Activated CD8-positive, alpha-beta T cell treated with anti-CD3 and anti-CD28 coated beads, Interleukin-2, amount 10 ng/mL, durations not matched to agents 7 days and 5 days (primary cell): ENCODE measurements at regions not wholly inside any gene's neighbourhood (a gene's known extent, or its start where the extent isn't known, plus 50 kb on each side); places are given as distances from the start of the nearest gene placed in this dataset.

ENCODE experiments used
- ATAC-seq: fragments of 150-1000 bp; cut with Tn5 transposase; one replicate; pipeline ENCODE4 v1.10.0; 2021; ENCODE audit warnings: moderate library complexity
- CTCF ChIA-PET: fragments of 350-600 bp; sonication (Branson Sonifier 250); formaldehyde crosslinking; loops from one replicate; lab custom pipeline; 2021; ENCODE audit warnings: antibody characterized with exemption; lab: Charles Lee
- POLR2A ChIA-PET: fragments of 350-600 bp; sonication (Branson Sonifier 250); formaldehyde crosslinking; loops from one replicate; lab custom pipeline; 2021; ENCODE audit warnings: antibody characterized with exemption; lab: Charles Lee
- DNase-seq: peaks from one replicate; pipeline ENCODE4 v3.0.0-alpha.2; 2020
- H3K27ac Mint-ChIP-seq: one replicate; pipeline ENCODE4 v1.8.0; 2021; ENCODE audit warnings: mild to moderate bottlenecking, mixed read lengths
- H3K27me3 Mint-ChIP-seq: one replicate; pipeline ENCODE4 v1.8.0; 2021; ENCODE audit warnings: low read depth, mixed read lengths
- H3K36me3 Mint-ChIP-seq: one replicate; pipeline ENCODE4 v1.8.0; 2021; ENCODE audit warnings: low read depth, mixed read lengths
- H3K4me1 Mint-ChIP-seq: one replicate; pipeline ENCODE4 v1.8.0; 2021; ENCODE audit warnings: low read depth, mixed read lengths
- H3K4me3 Mint-ChIP-seq: one replicate; pipeline ENCODE4 v1.8.0; 2021; ENCODE audit warnings: mild to moderate bottlenecking, mixed read lengths
- H3K9me3 Mint-ChIP-seq: one replicate; pipeline ENCODE4 v1.8.0; 2022; ENCODE audit warnings: mixed read lengths; ENCODE audit not compliant: insufficient read depth

DNA sequence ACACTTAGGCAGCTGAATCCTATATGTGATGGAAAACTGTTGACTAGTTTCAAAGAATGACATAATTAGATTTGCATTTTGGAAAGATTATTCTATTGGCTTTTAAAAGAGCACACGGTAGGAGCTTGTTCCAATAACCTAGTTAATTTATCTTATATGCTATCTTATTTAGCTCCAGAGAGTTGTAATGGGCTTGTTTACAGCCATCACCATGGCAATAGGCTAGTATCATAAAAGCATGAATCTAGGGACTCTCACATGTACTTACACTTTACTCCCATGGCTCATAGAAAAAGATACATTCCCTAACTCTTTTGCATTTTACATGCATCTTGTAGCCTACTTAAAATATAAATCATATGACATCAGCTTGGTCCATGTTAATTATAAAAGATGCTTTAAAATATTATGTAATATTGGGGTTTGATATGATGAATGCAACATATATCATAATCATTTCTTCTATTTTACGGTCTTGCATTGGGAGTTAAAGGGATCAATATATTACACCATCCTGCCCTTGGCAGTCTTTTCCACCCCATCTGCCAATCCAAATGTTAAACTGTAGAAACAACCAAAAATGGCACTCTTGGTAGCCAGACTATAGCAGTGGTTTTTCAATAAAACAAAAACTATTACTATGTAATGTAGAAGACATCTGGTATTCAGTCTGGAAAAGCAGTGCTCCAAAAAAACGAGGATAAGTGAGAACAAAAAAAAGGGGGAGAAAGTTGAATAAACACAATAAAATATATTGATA lies 2254.0 kb downstream of the LRRC4C start:
- Mint-ChIP-seq H3K27me3 (no peaks in the 10 kb centered on the region), H3K4me3 (no peak overlapping the region), H3K36me3 (no peaks in the 10 kb centered on the region), H3K9me3 (peaks cover 4% of the 10 kb centered on the region), H3K4me1 (no peaks in the 10 kb centered on the region), H3K27ac (no peak overlapping the region)
- ATAC-seq (no peak), DNase-seq (no peak)
- ChIA-PET CTCF (no interaction called here), POLR2A (no interaction called here)

DNA sequence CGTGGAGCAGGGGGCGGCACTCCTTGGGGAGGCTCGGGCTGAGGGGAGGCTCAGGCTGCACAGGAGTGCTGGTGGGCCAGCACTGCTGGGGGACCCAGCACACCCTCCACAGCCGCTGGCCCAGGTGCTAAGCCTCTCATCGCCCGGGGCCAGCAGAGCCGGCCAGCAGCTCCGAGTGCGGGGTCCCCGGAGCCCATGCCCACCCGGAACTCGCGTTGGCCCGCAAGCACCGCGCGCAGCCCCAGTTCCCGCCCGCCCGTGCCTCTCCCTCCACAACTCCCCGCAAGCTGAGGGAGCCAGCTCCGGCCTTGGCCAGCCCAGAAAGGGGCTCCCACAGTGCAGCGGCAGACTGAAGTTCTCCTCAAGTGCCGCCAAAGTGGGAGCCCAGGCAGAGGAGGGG lies 2266.8 kb downstream of the LRRC4C start:
- DNase-seq = no peak
- Mint-ChIP-seq H3K4me1 (no peaks in the 10 kb centered on the region), H3K36me3 (no peaks in the 10 kb centered on the region), H3K27ac (no peak overlapping the region), H3K27me3 (no peaks in the 10 kb centered on the region), H3K9me3 (peaks cover 18% of the 10 kb centered on the region), H3K4me3 (no peak overlapping the region)
- no peak for ATAC-seq
- CTCF ChIA-PET = no interaction called here
- POLR2A ChIA-PET = no interaction called here

DNA sequence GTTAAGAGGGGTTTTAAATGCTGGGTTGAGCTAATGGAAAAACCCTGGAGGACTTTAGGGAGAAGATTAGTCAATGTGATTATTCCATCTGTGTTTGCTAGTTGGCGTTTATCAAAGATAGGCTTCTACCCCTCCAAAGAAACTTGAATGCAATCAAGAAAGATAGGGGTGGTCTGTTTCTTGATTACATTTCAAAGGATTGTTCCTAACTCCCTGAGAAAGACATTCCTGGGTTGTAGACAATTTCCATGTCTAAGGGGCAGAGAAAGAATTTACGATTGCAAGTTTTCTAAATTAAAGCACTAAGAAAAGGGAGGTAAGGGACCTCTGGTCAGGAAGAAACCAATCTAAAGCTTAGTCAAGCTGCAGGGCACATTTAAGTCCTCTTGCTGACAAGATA lies 2268.7 kb downstream of the LRRC4C start:
- DNase-seq (no peak), ATAC-seq (no peak)
- CTCF ChIA-PET = no interaction called here
- Mint-ChIP-seq H3K9me3 (peaks cover 18% of the 10 kb centered on the region), H3K27ac (no peak overlapping the region), H3K36me3 (no peaks in the 10 kb centered on the region), H3K4me3 (no peak overlapping the region), H3K27me3 (no peaks in the 10 kb centered on the region), H3K4me1 (no peaks in the 10 kb centered on the region)
- POLR2A ChIA-PET = no interaction called here

DNA sequence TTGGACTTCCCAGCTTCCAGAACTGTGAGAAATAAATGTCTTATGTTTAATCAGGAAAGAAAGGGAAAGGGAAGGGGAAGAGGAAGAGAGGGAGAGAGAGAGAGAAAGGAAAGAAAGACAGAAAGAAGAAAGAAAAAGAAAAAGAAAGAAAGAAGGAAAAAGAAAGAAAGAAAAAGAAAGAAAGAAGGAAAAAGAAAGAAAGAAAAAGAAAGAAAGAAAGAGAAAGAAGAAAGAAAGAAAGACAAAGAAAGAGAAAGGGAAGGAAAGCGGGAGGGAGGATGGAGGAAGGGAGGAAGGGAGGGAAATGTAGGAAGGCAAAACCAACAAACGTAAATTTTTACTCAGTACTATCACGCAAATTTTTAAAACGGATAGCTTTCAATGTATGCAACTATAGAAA lies 2281.8 kb downstream of the LRRC4C start:
- Mint-ChIP-seq H3K27me3 (no peaks in the 10 kb centered on the region), H3K27ac (no peak overlapping the region), H3K36me3 (no peaks in the 10 kb centered on the region), H3K4me1 (no peaks in the 10 kb centered on the region), H3K9me3 (peaks cover 9% of the 10 kb centered on the region), H3K4me3 (no peak overlapping the region)
- CTCF ChIA-PET = no interaction called here
- ATAC-seq = no peak
- POLR2A ChIA-PET = no interaction called here
- DNase-seq = no peak

- Mint-ChIP-seq H3K27ac (no peak overlapping the region), H3K4me1 (no peaks in the 10 kb centered on the region), H3K36me3 (no peaks in the 10 kb centered on the region), H3K27me3 (no peaks in the 10 kb centered on the region), H3K4me3 (no peak overlapping the region), H3K9me3 (peaks cover 9% of the 10 kb centered on the region)
- POLR2A ChIA-PET = no interaction called here
- no peak for ATAC-seq
- no peak for DNase-seq
- CTCF ChIA-PET = no interaction called here
Observed at GRCh38 chr11:39174965-39175364, 2284.5 kb downstream of the LRRC4C start.

- Mint-ChIP-seq H3K4me3 (no peak overlapping the region), H3K9me3 (peaks cover 9% of the 10 kb centered on the region)
- POLR2A ChIA-PET = no interaction called here
Observed at GRCh38 chr11:39174196-39174595, 2285.3 kb downstream of the LRRC4C start.

GRCh38 chr11:39165021-39165420 lies 2294.4 kb downstream of the LRRC4C start:
- POLR2A ChIA-PET = no interaction called here
- H3K27ac Mint-ChIP-seq = no peak overlapping the region
- H3K36me3 Mint-ChIP-seq = no peaks in the 10 kb centered on the region
- CTCF ChIA-PET = interaction anchor here (0.6 kb wide), 1 partner anchor 28 kb away, joined by 3 read pairs; no protein-coding TSS in a partner anchor
- H3K4me3 Mint-ChIP-seq = no peak overlapping the region
- ATAC-seq (no peak), DNase-seq (no peak)
- peaks cover 4% of the 10 kb centered on the region for H3K9me3 Mint-ChIP-seq
- H3K4me1 Mint-ChIP-seq = no peaks in the 10 kb centered on the region
- H3K27me3 Mint-ChIP-seq = no peaks in the 10 kb centered on the region

More at GRCh38 chr11:39174196-39174595, 2285.3 kb downstream of the LRRC4C start:
- Mint-ChIP-seq H3K4me1 (no peaks in the 10 kb centered on the region), H3K27me3 (no peaks in the 10 kb centered on the region), H3K36me3 (no peaks in the 10 kb centered on the region), H3K27ac (no peak overlapping the region)
- ATAC-seq (no peak), DNase-seq (no peak)
- CTCF ChIA-PET = no interaction called here

- Mint-ChIP-seq H3K36me3 (no peaks in the 10 kb centered on the region), H3K27ac (no peak overlapping the region), H3K9me3 (peaks cover 14% of the 10 kb centered on the region), H3K4me1 (no peaks in the 10 kb centered on the region), H3K27me3 (no peaks in the 10 kb centered on the region), H3K4me3 (no peak overlapping the region)
- CTCF ChIA-PET = no interaction called here
- POLR2A ChIA-PET = no interaction called here
- ATAC-seq = no peak
- no peak for DNase-seq
Observed at GRCh38 chr11:39149214-39149613, 2310.2 kb downstream of the LRRC4C start.

GRCh38 chr11:39145346-39145745 lies 2314.1 kb downstream of the LRRC4C start:
- ATAC-seq = no peak
- no peaks in the 10 kb centered on the region for H3K27me3 Mint-ChIP-seq
- H3K36me3 Mint-ChIP-seq = no peaks in the 10 kb centered on the region
- ChIA-PET CTCF (no interaction called here), POLR2A (no interaction called here)
- no peaks in the 10 kb centered on the region for H3K4me1 Mint-ChIP-seq
- DNase-seq = no peak
- H3K4me3 Mint-ChIP-seq = no peak overlapping the region
- no peak overlapping the region for H3K27ac Mint-ChIP-seq
- peaks cover 6% of the 10 kb centered on the region for H3K9me3 Mint-ChIP-seq

- no peaks in the 10 kb centered on the region for H3K36me3 Mint-ChIP-seq
- H3K4me3 Mint-ChIP-seq = no peak overlapping the region
- ATAC-seq = no peak
- ChIA-PET CTCF (no interaction called here), POLR2A (no interaction called here)
- H3K9me3 Mint-ChIP-seq = peaks cover 6% of the 10 kb centered on the region
- H3K27ac Mint-ChIP-seq = no peak overlapping the region
- H3K27me3 Mint-ChIP-seq = no peaks in the 10 kb centered on the region
- DNase-seq = no peak
- H3K4me1 Mint-ChIP-seq = no peaks in the 10 kb centered on the region
Observed at GRCh38 chr11:39144351-39145130, 2314.9 kb downstream of the LRRC4C start.

GRCh38 chr11:39139581-39139980 lies 2319.9 kb downstream of the LRRC4C start:
- Mint-ChIP-seq H3K9me3 (peaks cover 9% of the 10 kb centered on the region), H3K4me1 (no peaks in the 10 kb centered on the region), H3K27me3 (no peaks in the 10 kb centered on the region), H3K36me3 (no peaks in the 10 kb centered on the region), H3K27ac (no peak overlapping the region), H3K4me3 (no peak overlapping the region)
- ChIA-PET POLR2A (no interaction called here), CTCF (no interaction called here)
- DNase-seq (no peak), ATAC-seq (no peak)

- H3K27me3 Mint-ChIP-seq = no peaks in the 10 kb centered on the region
- no peak overlapping the region for H3K27ac Mint-ChIP-seq
- no peak for ATAC-seq
- DNase-seq = no peak
- H3K9me3 Mint-ChIP-seq = peaks cover 14% of the 10 kb centered on the region
- H3K4me3 Mint-ChIP-seq = no peak overlapping the region
- ChIA-PET CTCF (no interaction called here), POLR2A (no interaction called here)
- H3K36me3 Mint-ChIP-seq = no peaks in the 10 kb centered on the region
- no peaks in the 10 kb centered on the region for H3K4me1 Mint-ChIP-seq
Observed at GRCh38 chr11:39120890-39121289, 2338.6 kb downstream of the LRRC4C start.
